GM21447 (cell line): ENCODE measurements at regions not wholly inside any gene's neighbourhood (a gene's known extent, or its start where the extent isn't known, plus 50 kb on each side); places are given as distances from the start of the nearest gene placed in this dataset.

Experiments used
- ATAC-seq: cut with Tn5 transposase; IDR thresholded peaks from one replicate; pipeline ENCODE4 v1.9.1; 2021; ENCODE audit not compliant: unreplicated experiment

- ATAC-seq = no peak
These were observed 71.7 kb upstream of the ZNRF2 start for GRCh38 chr7:30212701-30213111.

- no peak for ATAC-seq
These were observed 70.8 kb upstream of the ZNRF2 start for GRCh38 chr7:30213637-30214036.

GRCh38 chr7:30214651-30215137 lies 69.7 kb upstream of the ZNRF2 start:
- ATAC-seq = no peak

GRCh38 chr7:30221764-30222163 lies 62.6 kb upstream of the ZNRF2 start:
- ATAC-seq = no peak

- ATAC-seq = no peak
These were observed 61.7 kb upstream of the ZNRF2 start for GRCh38 chr7:30222515-30223215.

GRCh38 chr7:30223896-30224295 lies 60.5 kb upstream of the ZNRF2 start:
- ATAC-seq = no peak

- ATAC-seq = no peak
These were observed 59.8 kb upstream of the ZNRF2 start for GRCh38 chr7:30224511-30225062.

- peak; percentile 85 for ATAC-seq
These were observed 58.4 kb upstream of the ZNRF2 start for GRCh38 chr7:30225863-30226613.

- no peak for ATAC-seq
These were observed 57.7 kb upstream of the ZNRF2 start for GRCh38 chr7:30226614-30227268.

- no peak for ATAC-seq
These were observed 53.1 kb upstream of the ZNRF2 start for GRCh38 chr7:30231271-30231670.

GRCh38 chr7:30232391-30232790 lies 52.0 kb upstream of the ZNRF2 start:
- no peak for ATAC-seq
